Liver (tissue), 8 donors: ENCODE measurements at regions not wholly inside any gene's neighbourhood (a gene's known extent, or its start where the extent isn't known, plus 50 kb on each side); places are given as distances from the start of the nearest gene placed in this dataset.

Source experiments
- DNase-seq: peaks from one replicate; pipeline ENCODE4 v3.0.0-alpha.2; 2017; ENCODE audit warnings: low spot score
- H3K27ac ChIP-seq, 2 donors: one replicate each; pipeline ENCODE4 v1.7.0; 2013; ENCODE audit warnings: inconsistent platforms in 2 of 2, low read length in 2 of 2, control low read depth in 1 of 2, low read depth in 1 of 2, mild to moderate bottlenecking in 1 of 2
- H3K27me3 ChIP-seq, 4 donors: one replicate each; pipeline versions ENCODE4 v1.6.1 to v1.7.0; 2013; ENCODE audit warnings: low read length in 3 of 4, inconsistent platforms in 1 of 4, mild to moderate bottlenecking in 1 of 4, moderate library complexity in 1 of 4; ENCODE audit not compliant: control insufficient read depth in 4 of 4, insufficient read depth in 4 of 4
- H3K36me3 ChIP-seq, 4 donors: one replicate each; pipeline versions ENCODE4 v1.6.1 to v1.7.0; 2013; ENCODE audit warnings: low read length in 3 of 4, mild to moderate bottlenecking in 3 of 4, low read depth in 1 of 4, moderate library complexity in 1 of 4; ENCODE audit not compliant: control insufficient read depth in 4 of 4, insufficient read depth in 3 of 4
- H3K4me1 ChIP-seq, 4 donors: one replicate each; pipeline versions ENCODE4 v1.6.1 to v1.7.0; 2013; ENCODE audit warnings: low read length in 3 of 4, mild to moderate bottlenecking in 3 of 4, moderate library complexity in 1 of 4; ENCODE audit not compliant: control insufficient read depth in 4 of 4, insufficient read depth in 4 of 4
- H3K4me3 ChIP-seq, 3 donors: one replicate each; pipeline versions ENCODE4 v1.6.1 to v1.7.0; 2013; ENCODE audit warnings: low read length in 3 of 3, control low read depth in 1 of 3, low read depth in 1 of 3, mild to moderate bottlenecking in 1 of 3
- H3K9ac ChIP-seq, 2 donors: one replicate each; pipeline ENCODE4 v1.7.0; 2013; ENCODE audit warnings: low read length in 2 of 2, mild to moderate bottlenecking in 2 of 2, moderate library complexity in 2 of 2, control low read depth in 1 of 2, low read depth in 1 of 2
- H3K9me3 ChIP-seq, 4 donors: one replicate each; pipeline versions ENCODE4 v1.6.1 to v1.7.0; 2013; ENCODE audit warnings: low read length in 3 of 4; ENCODE audit not compliant: control insufficient read depth in 4 of 4
- EGR1 ChIP-seq, 2 donors: IDR thresholded peaks; 2 replicates each; pipeline ENCODE4 v1.6.1; 2016 to 2018; ENCODE audit warnings: antibody characterized with exemption in 2 of 2, low read depth in 2 of 2
- FOXA1 ChIP-seq: IDR thresholded peaks from 2 replicates; pipeline ENCODE4 v1.6.1; 2016; ENCODE audit warnings: antibody characterized with exemption
- FOXA2 ChIP-seq: IDR thresholded peaks from 2 replicates; pipeline ENCODE4 v1.6.1; 2016; ENCODE audit warnings: antibody characterized with exemption
- HNF4G ChIP-seq: IDR thresholded peaks from 2 replicates; pipeline ENCODE4 v1.6.1; 2016; ENCODE audit warnings: antibody characterized with exemption
- RAD21 ChIP-seq, 2 donors: IDR thresholded peaks; 2 replicates each; pipeline ENCODE4 v1.6.1; 2016; ENCODE audit warnings: antibody characterized with exemption in 2 of 2, mild to moderate bottlenecking in 2 of 2
- RXRA ChIP-seq, 2 donors: IDR thresholded peaks; 2 replicates each; pipeline ENCODE4 v1.6.1; 2017 to 2018; ENCODE audit warnings: antibody characterized with exemption in 2 of 2, mild to moderate bottlenecking in 1 of 2
- SP1 ChIP-seq: IDR thresholded peaks from 2 replicates; pipeline ENCODE4 v1.6.1; 2018; ENCODE audit warnings: antibody characterized with exemption, mild to moderate bottlenecking
- YY1 ChIP-seq: IDR thresholded peaks from 2 replicates; pipeline ENCODE4 v1.6.1; 2016; ENCODE audit warnings: antibody characterized with exemption, mild to moderate bottlenecking
- WGBS: extraction: QIAGEN DNeasy Blood & Tissue Kit; methylation state at CpG from one replicate; pipeline ENCODE4 v1.1.7; 2013; 5-methylcytosine and 5-hydroxymethylcytosine counted together
- TF ChIP-seq, protein P1 (sequence below): IDR thresholded peaks from 2 replicates; pipeline ENCODE4 v1.6.1; 2016; ENCODE audit warnings: antibody characterized with exemption
- TF ChIP-seq, protein P2 (sequence below): fragments of 150-350 bp; IDR thresholded peaks from 2 replicates; pipeline ENCODE4 v1.5.1; 2017; ENCODE audit warnings: improper control_type of control experiment, low read depth, low read length; ENCODE audit not compliant: missing input control
- TF ChIP-seq, protein P3 (sequence below): IDR thresholded peaks from 2 replicates; pipeline ENCODE4 v1.6.1; 2016; ENCODE audit warnings: antibody characterized with exemption
- TF ChIP-seq, protein P4 (sequence below): IDR thresholded peaks from 2 replicates; pipeline ENCODE4 v1.6.1; 2016; ENCODE audit warnings: antibody characterized with exemption
- donor health status: healthy.
- donor health status: healthy.
- donor health status: healthy.
- donor health status: healthy.
- donor health status: healthy.

DNA sequence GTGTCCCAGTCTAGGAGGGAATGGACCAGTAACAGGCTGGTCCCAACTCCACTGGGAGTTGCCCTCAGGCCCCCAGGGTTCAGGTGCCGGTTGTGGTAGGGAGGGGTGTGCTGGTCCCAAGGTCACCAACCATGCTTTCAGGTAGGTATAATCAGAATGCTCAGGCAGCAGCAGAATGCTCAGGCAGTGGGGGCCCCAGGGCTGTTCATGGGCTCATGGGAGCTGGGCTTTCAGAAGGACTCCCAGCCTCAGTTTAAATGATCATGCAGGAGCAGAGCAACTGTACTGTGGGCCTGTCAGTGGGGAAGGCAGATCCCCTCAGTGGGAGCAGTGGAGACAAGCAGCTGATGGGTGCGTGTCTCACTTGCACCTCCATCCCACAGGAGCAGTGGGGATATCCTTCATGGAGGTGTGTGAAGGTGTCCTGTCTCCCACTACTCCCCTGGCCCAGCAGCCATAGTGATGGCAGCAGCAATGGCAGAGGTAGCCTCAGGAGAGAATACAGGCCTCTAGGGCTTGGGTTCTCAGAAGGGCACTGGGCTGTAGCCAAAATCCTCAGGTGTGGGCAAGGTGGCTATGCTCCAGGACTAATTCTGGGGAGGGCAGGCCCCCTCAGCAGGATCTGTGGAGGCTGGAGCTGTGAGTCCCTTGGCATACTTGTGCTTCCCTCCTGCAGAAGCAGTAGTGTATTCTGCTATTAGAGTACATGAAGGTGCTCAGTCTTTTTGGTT lies 917.3 kb upstream of the B3GALT2 start:
- WGBS: 49% methylated on average over 2 of the region's 2 CpGs
- Histone ChIP-seq H3K4me3 (no peak overlapping the region), H3K9me3 (no peaks in the 10 kb centered on the region), H3K36me3 (no peaks in the 10 kb centered on the region), H3K9ac (no peak overlapping the region), H3K27me3 (no peaks in the 10 kb centered on the region), H3K4me1 (no peaks in the 10 kb centered on the region), H3K27ac (no peak overlapping the region)
- no peak for DNase-seq
- TF ChIP-seq HNF4G (no peak), RXRA (IDR thresholded peaks at IDR 0.05) (no peak), FOXA2 (no peak)
- TF ChIP-seq, protein P1, sequence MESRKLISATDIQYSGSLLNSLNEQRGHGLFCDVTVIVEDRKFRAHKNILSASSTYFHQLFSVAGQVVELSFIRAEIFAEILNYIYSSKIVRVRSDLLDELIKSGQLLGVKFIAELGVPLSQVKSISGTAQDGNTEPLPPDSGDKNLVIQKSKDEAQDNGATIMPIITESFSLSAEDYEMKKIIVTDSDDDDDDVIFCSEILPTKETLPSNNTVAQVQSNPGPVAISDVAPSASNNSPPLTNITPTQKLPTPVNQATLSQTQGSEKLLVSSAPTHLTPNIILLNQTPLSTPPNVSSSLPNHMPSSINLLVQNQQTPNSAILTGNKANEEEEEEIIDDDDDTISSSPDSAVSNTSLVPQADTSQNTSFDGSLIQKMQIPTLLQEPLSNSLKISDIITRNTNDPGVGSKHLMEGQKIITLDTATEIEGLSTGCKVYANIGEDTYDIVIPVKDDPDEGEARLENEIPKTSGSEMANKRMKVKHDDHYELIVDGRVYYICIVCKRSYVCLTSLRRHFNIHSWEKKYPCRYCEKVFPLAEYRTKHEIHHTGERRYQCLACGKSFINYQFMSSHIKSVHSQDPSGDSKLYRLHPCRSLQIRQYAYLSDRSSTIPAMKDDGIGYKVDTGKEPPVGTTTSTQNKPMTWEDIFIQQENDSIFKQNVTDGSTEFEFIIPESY: no peak

DNA sequence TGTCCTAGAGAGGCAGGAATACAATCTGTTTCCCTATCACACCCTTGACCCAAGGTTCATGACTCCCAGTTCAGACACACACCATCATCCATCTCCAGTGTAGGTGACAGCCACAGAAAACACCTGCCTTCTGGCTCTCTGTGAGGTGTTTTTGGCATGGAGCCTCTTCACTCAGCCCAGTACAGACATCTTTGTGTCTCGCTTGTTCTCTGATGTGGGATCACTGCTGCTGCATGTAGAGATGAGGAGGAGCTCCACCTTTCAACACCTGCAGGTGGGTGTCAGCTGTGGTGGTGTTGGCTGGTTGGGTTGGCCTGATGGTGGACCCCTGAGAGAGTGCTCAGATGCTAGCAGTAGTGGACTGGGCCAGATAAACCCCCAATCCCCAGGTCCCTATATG lies 916.7 kb upstream of the B3GALT2 start:
- H3K36me3 ChIP-seq: no peaks in the 10 kb centered on the region
- DNase-seq: no peak
- no peaks in the 10 kb centered on the region for H3K27me3 ChIP-seq
- H3K9me3 ChIP-seq: no peaks in the 10 kb centered on the region
- TF ChIP-seq FOXA2 (no peak), HNF4G (no peak)
- TF ChIP-seq, protein P2, sequence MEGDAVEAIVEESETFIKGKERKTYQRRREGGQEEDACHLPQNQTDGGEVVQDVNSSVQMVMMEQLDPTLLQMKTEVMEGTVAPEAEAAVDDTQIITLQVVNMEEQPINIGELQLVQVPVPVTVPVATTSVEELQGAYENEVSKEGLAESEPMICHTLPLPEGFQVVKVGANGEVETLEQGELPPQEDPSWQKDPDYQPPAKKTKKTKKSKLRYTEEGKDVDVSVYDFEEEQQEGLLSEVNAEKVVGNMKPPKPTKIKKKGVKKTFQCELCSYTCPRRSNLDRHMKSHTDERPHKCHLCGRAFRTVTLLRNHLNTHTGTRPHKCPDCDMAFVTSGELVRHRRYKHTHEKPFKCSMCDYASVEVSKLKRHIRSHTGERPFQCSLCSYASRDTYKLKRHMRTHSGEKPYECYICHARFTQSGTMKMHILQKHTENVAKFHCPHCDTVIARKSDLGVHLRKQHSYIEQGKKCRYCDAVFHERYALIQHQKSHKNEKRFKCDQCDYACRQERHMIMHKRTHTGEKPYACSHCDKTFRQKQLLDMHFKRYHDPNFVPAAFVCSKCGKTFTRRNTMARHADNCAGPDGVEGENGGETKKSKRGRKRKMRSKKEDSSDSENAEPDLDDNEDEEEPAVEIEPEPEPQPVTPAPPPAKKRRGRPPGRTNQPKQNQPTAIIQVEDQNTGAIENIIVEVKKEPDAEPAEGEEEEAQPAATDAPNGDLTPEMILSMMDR: no peak
- H3K27ac ChIP-seq: no peak overlapping the region
- H3K9ac ChIP-seq: no peak overlapping the region
- no peak overlapping the region for H3K4me3 ChIP-seq
- H3K4me1 ChIP-seq: no peaks in the 10 kb centered on the region
- WGBS: 83% methylated on average over 1 of the region's 1 CpG

DNA sequence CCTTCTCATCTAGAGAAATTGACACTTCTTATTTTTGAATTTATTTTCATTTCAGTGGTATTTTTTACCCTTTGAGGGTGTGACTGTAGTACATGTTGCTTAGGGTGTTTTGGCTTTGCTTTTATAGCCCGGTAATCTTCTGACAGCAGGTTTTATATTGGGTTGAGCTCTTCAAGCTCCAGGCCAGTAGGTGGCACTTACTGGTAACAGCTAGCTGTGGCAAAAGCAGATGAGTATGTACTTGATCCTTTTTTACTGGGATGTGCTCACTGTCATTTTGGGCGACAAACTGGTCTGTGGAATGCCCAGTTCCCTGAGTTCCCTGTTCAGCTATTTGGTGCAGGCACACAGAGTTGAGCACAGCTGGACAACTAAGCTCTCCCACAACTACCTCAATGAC lies 916.2 kb upstream of the B3GALT2 start:
- Histone ChIP-seq H3K9ac (no peak overlapping the region), H3K4me1 (no peaks in the 10 kb centered on the region), H3K27ac (no peak overlapping the region), H3K4me3 (no peak overlapping the region), H3K36me3 (no peaks in the 10 kb centered on the region), H3K27me3 (no peaks in the 10 kb centered on the region), H3K9me3 (no peaks in the 10 kb centered on the region)
- TF ChIP-seq RAD21 (IDR thresholded peaks at IDR 0.05) (no peak), FOXA2 (no peak), SP1 (no peak), RXRA (IDR thresholded peaks at IDR 0.05) (no peak), FOXA1 (no peak), EGR1 (IDR thresholded peaks at IDR 0.05; ENCODE audit: low read depth in 2 of 2) (no peak), YY1 (no peak)
- TF ChIP-seq, protein P3, sequence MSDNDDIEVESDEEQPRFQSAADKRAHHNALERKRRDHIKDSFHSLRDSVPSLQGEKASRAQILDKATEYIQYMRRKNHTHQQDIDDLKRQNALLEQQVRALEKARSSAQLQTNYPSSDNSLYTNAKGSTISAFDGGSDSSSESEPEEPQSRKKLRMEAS: no peak
- TF ChIP-seq, protein P1: no peak
- TF ChIP-seq, protein P4, sequence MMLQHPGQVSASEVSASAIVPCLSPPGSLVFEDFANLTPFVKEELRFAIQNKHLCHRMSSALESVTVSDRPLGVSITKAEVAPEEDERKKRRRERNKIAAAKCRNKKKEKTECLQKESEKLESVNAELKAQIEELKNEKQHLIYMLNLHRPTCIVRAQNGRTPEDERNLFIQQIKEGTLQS: no peak
- TF ChIP-seq, protein P2: no peak
- WGBS: 46% methylated on average over 2 of the region's 2 CpGs
- no peak for DNase-seq
